HG02588 (cell line): ENCODE measurements at regions not wholly inside any gene's neighbourhood (a gene's known extent, or its start where the extent isn't known, plus 50 kb on each side); places are given as distances from the start of the nearest gene placed in this dataset.
"Not testable (repeated sequence)": the region's sequence is repeated elsewhere in the genome, so short reads cannot be mapped to it uniquely, and the experiment has no call there.

Experiments used
- ATAC-seq: cut with Tn5 transposase; IDR thresholded peaks from one replicate; pipeline ENCODE4 v1.9.1; 2021; ENCODE audit warnings: mild to moderate bottlenecking, moderate library complexity; ENCODE audit not compliant: unreplicated experiment

GRCh38 chr5:39534690-39535089, 109.9 kb upstream of the DAB2 start:
- ATAC-seq = no peak

- ATAC-seq = no peak
Observed at GRCh38 chr5:39533749-39534148, 109.0 kb upstream of the DAB2 start.

GRCh38 chr5:39532511-39532910, 107.7 kb upstream of the DAB2 start:
- no peak for ATAC-seq

- ATAC-seq = no peak
Observed at GRCh38 chr5:39531306-39531705, 106.5 kb upstream of the DAB2 start.

- no peak for ATAC-seq
Observed at GRCh38 chr5:39526914-39527477, 102.2 kb upstream of the DAB2 start.

GRCh38 chr5:39525781-39526180, 101.0 kb upstream of the DAB2 start:
- not testable (repeated sequence) for ATAC-seq

GRCh38 chr5:39525271-39525670, 100.5 kb upstream of the DAB2 start:
- no peak for ATAC-seq

- no peak for ATAC-seq
Observed at GRCh38 chr5:39523821-39524220, 99.0 kb upstream of the DAB2 start.

GRCh38 chr5:39521940-39522590, 97.3 kb upstream of the DAB2 start:
- ATAC-seq = no peak

GRCh38 chr5:39521098-39521860, 96.5 kb upstream of the DAB2 start:
- ATAC-seq = no peak

GRCh38 chr5:39520232-39520572, 95.4 kb upstream of the DAB2 start:
- no peak for ATAC-seq

GRCh38 chr5:39519566-39520231, 94.9 kb upstream of the DAB2 start:
- ATAC-seq = no peak

GRCh38 chr5:39519079-39519478, 94.3 kb upstream of the DAB2 start:
- no peak for ATAC-seq

GRCh38 chr5:39518516-39518915, 93.7 kb upstream of the DAB2 start:
- no peak for ATAC-seq

GRCh38 chr5:39517800-39518199, 93.0 kb upstream of the DAB2 start:
- ATAC-seq = no peak

- no peak for ATAC-seq
Observed at GRCh38 chr5:39515881-39516280, 91.1 kb upstream of the DAB2 start.

- no peak for ATAC-seq
Observed at GRCh38 chr5:39513236-39513635, 88.5 kb upstream of the DAB2 start.

GRCh38 chr5:39506211-39506610, 81.4 kb upstream of the DAB2 start:
- ATAC-seq = no peak

- no peak for ATAC-seq
Observed at GRCh38 chr5:39505791-39506190, 81.0 kb upstream of the DAB2 start.

GRCh38 chr5:39505363-39505762, 80.6 kb upstream of the DAB2 start:
- no peak for ATAC-seq

GRCh38 chr5:39503155-39503554, 78.4 kb upstream of the DAB2 start:
- no peak for ATAC-seq

GRCh38 chr5:39502704-39503103, 77.9 kb upstream of the DAB2 start:
- no peak for ATAC-seq
